ENCODE measurements at regions not wholly inside any gene's neighbourhood (a gene's known extent, or its start where the extent isn't known, plus 50 kb on each side); places are given as distances from the start of the nearest gene placed in this dataset.
A peak's percentile ranks its signal among the peaks of the same experiment; 100 is the strongest.

GRCh38 chr9:31519011-31519410 is 865.4 kb upstream of the ACO1 start:
- ChIA-PET RAD21 (ENCODE audit: unreplicated experiment) (interaction anchor here (1.0 to 1.4 kb wide), 2 partner anchors 23 to 30 kb away, joined by 3 to 10 read pairs; no protein-coding TSS in a partner anchor), CTCF (interaction anchor here (0.9 kb wide), 1 partner anchor 23 kb away, joined by 5 read pairs; no protein-coding TSS in a partner anchor), POLR2A (no interaction called here), SMC1A (ENCODE audit: uncharacterized antibody, unreplicated experiment) (interaction anchor here (1.1 to 3.2 kb wide), 4 partner anchors 9 to 70 kb away, joined by 3 to 11 read pairs (median 3); no protein-coding TSS in a partner anchor)
- Histone ChIP-seq H2AFZ (ENCODE audit: control insufficient read depth, low read depth, low read length) (peak overlapping the region; percentile 56), H3K27ac (ENCODE audit: control insufficient read depth, insufficient read depth) (no peak overlapping the region), H3K4me1 (ENCODE audit: control insufficient read depth, insufficient read depth, low read length) (peaks cover 5% of the 10 kb centered on the region), H3K9ac (ENCODE audit: control insufficient read depth, insufficient read depth, low read length) (no peak overlapping the region), H3K4me2 (ENCODE audit: control insufficient read depth, insufficient read depth) (no peak overlapping the region), H3K36me3 (ENCODE audit: control insufficient read depth in 2 of 2, insufficient read depth in 2 of 2, low read length in 1 of 2) (no peaks in the 10 kb centered on the region), H3K27me3 (replicated peaks in 1 of 2; ENCODE audit: control insufficient read depth in 2 of 2, insufficient read depth in 2 of 2, low read length in 1 of 2) (no peaks in the 10 kb centered on the region), H3K4me3 (no peak overlapping the region), H3K79me2 (ENCODE audit: control insufficient read depth, insufficient read depth, low read length) (no peaks in the 10 kb centered on the region), H4K20me1 (ENCODE audit: control insufficient read depth, insufficient read depth) (no peaks in the 10 kb centered on the region), H3K9me3 (replicated peaks; ENCODE audit: control insufficient read depth, insufficient read depth, low read length) (no peaks in the 10 kb centered on the region; the same call in 2 of the 3 replicates)
- TF ChIP-seq ELK1 (IDR thresholded peaks at IDR 0.05; ENCODE audit: low read depth, low read length): no peak
- TF ChIP-seq HDAC2 (IDR thresholded peaks at IDR 0.05): no peak
- 0 out of 2 replicates have a peak, but pooled peaks have one; percentile 23 for TF ChIP-seq CREB1 (IDR thresholded peaks at IDR 0.05; ENCODE audit: low read depth)
- peak; percentile 28 for TF ChIP-seq KLF5 (IDR thresholded peaks at IDR 0.05; ENCODE audit: partially characterized antibody)
- TF ChIP-seq TAF1 (IDR thresholded peaks at IDR 0.05; ENCODE audit: borderline replicate concordance, low read depth, low read length): 0 out of 2 replicates have a peak, but pooled peaks have one; percentile 33
- peak; percentile 29; the same call in 1 of the 2 replicates for TF ChIP-seq RELB (IDR thresholded peaks at IDR 0.05; ENCODE audit: low read depth)
- no peak for TF ChIP-seq HDGF (IDR thresholded peaks at IDR 0.05)
- TF ChIP-seq RAD51 (IDR thresholded peaks at IDR 0.05): no peak
- no peak for TF ChIP-seq SREBF1 (IDR thresholded peaks at IDR 0.05; ENCODE audit: low read length)
- peak; percentile 30; the same call in 1 of the 2 replicates for TF ChIP-seq ZNF687 (IDR thresholded peaks at IDR 0.05)
- peak; percentile 35 for TF ChIP-seq SP1 (IDR thresholded peaks at IDR 0.05; ENCODE audit: low read depth, low read length)
- TF ChIP-seq RUNX3 (IDR thresholded peaks at IDR 0.05; ENCODE audit: low read length): peak; percentile 51
- TF ChIP-seq YY1 (IDR thresholded peaks at IDR 0.05; ENCODE audit: low read depth, low read length): peak; percentile 95
- TF ChIP-seq RELA (IDR thresholded peaks at IDR 0.05; ENCODE audit: borderline replicate concordance, partially characterized antibody): peak; percentile 61
- 0 out of 2 replicates have a peak, but pooled peaks have one; percentile 37 for TF ChIP-seq CHD2 (IDR thresholded peaks at IDR 0.05; ENCODE audit: borderline replicate concordance, low read depth, low read length)
- no peak for TF ChIP-seq SIN3A (IDR thresholded peaks at IDR 0.05; ENCODE audit: low read depth, low read length)
- TF ChIP-seq ZSCAN29 (IDR thresholded peaks at IDR 0.05): no peak
- WGBS (ENCODE audit: insufficient coverage, insufficient replicate concordance, low lambda C conversion rate, missing lambda C conversion rate): 18% methylated on average over 6 of the region's 6 CpGs
- intact Hi-C loops (cut with micrococcal nuclease; ENCODE audit: unreplicated experiment) (no loop called here), in situ Hi-C loops (cut with MboI) (no loop called here)
- DNase-seq (ENCODE audit: low read depth, low spot score): peak; percentile 21
- peak; percentile 97 for ATAC-seq
- BruUV-seq (replicated peaks): no TSS peak
- no peak for FAIRE-seq
